HepG2 (cell line): ENCODE measurements at regions not wholly inside any gene's neighbourhood (a gene's known extent, or its start where the extent isn't known, plus 50 kb on each side); places are given as distances from the start of the nearest gene placed in this dataset.

Experiments
- ATAC-seq: fragments of 200-7000 bp; cut with Tn5 transposase; 3 replicates; pipeline ENCODE4 v1.9.1; 2020; ENCODE audit warnings: mild to moderate bottlenecking, moderate library complexity
- BruUV-seq: library from RNA; stranded (reverse); fragments of 400-500 nt; replicated peaks from 2 replicates; lab custom pipeline; 2021; lab: Mats Ljungman, UMichigan
- CTCF ChIA-PET: fragments of 300-600 bp; formaldehyde crosslinking; extraction: SDS; loops from one replicate; lab custom pipeline; 2021; ENCODE audit warnings: low total read pairs, inconsistent platforms, low intra/inter-chr PET ratio; lab: Yijun Ruan, JAX
- POLR2A ChIA-PET: fragments of 350-600 bp; sonication (Branson Sonifier 250); formaldehyde crosslinking; loops from one replicate; lab custom pipeline; 2020; ENCODE audit warnings: antibody characterized with exemption, inconsistent platforms; lab: Yijun Ruan, JAX
- DNase-seq: peaks from one replicate; pipeline ENCODE4 v3.0.0-alpha.2; 2015; ENCODE audit warnings: low spot score
- FAIRE-seq: peaks from 3 replicates; lab custom pipeline; 2011; peaks lifted over from hg19 to GRCh38; lab: Jason Lieb, UNC
- H2AFZ ChIP-seq: one replicate; pipeline ENCODE4 v1.6.1; 2011; ENCODE audit warnings: low read length, inconsistent platforms
- H3K27ac ChIP-seq: fragments of 300-600 bp; 3 replicates; pipeline ENCODE4 v1.8.0; 2011; ENCODE audit warnings: mixed run types, mild to moderate bottlenecking, mixed read lengths, low read length, inconsistent platforms; ENCODE audit not compliant: insufficient read depth; ENCODE audit errors: extremely low read length
- H3K27me3 ChIP-seq, 2 experiments: fragments of 200-600 bp in 1 of 2; 2 replicates in 1 of 2; 3 replicates in 1 of 2; pipeline versions ENCODE4 v1.6.0 to v1.8.0; 2011; ENCODE audit warnings: low read length in 2 of 2, mild to moderate bottlenecking in 2 of 2, moderate library complexity in 2 of 2, inconsistent platforms in 1 of 2; ENCODE audit not compliant: insufficient read depth in 2 of 2, control insufficient read depth in 1 of 2
- H3K36me3 ChIP-seq, 2 experiments: fragments of 200-600 bp in 1 of 2; replicated peaks in 1 of 2; 2 replicates in 1 of 2; 3 replicates in 1 of 2; pipeline versions ENCODE4 v1.5.1 to v1.8.0; 2011; ENCODE audit warnings: low read length in 2 of 2, inconsistent platforms in 1 of 2; ENCODE audit not compliant: insufficient read depth in 2 of 2, control insufficient read depth in 1 of 2
- H3K4me1 ChIP-seq: 2 replicates; pipeline ENCODE4 v1.5.1; 2012; ENCODE audit warnings: low read length, inconsistent platforms; ENCODE audit not compliant: insufficient read depth
- H3K4me2 ChIP-seq: 2 replicates; pipeline ENCODE4 v1.6.0; 2011; ENCODE audit warnings: low read depth, low read length, inconsistent platforms
- H3K4me3 ChIP-seq, 3 experiments: fragments of 200-600 bp in 1 of 3; sonication (generic), shearing (Covaris generic) in 1 of 3; replicated peaks in 1 of 3; 2 replicates each; pipeline ENCODE4 v1.5.1; 2011 to 2016; ENCODE audit warnings: low read length in 3 of 3, inconsistent platforms in 2 of 3, low read depth in 2 of 3, mild to moderate bottlenecking in 2 of 3, control low read depth in 1 of 3, mixed read lengths in 1 of 3; ENCODE audit not compliant: insufficient read depth in 1 of 3
- H3K79me2 ChIP-seq: one replicate; pipeline ENCODE4 v1.6.1; 2011; ENCODE audit warnings: low read length, inconsistent platforms; ENCODE audit not compliant: insufficient read depth
- H3K9ac ChIP-seq: 2 replicates; pipeline ENCODE4 v1.6.0; 2011; ENCODE audit warnings: mild to moderate bottlenecking, low read depth, low read length, inconsistent platforms; ENCODE audit not compliant: insufficient read depth
- H3K9me3 ChIP-seq: 2 replicates; pipeline ENCODE4 v1.5.1; 2012; ENCODE audit warnings: mild to moderate bottlenecking, low read length
- H4K20me1 ChIP-seq: 2 replicates; pipeline ENCODE4 v1.6.0; 2011; ENCODE audit warnings: inconsistent platforms, mild to moderate bottlenecking, low read length, moderate library complexity; ENCODE audit not compliant: insufficient read depth
- ERF ChIP-seq: IDR thresholded peaks from 2 replicates; pipeline ENCODE4 v1.6.1; 2018; ENCODE audit warnings: missing biosample characterization, missing genetic modification reagents
- HMG20A ChIP-seq: IDR thresholded peaks from 2 replicates; pipeline ENCODE4 v1.6.1; 2016; ENCODE audit warnings: borderline replicate concordance
- KMT2A ChIP-seq: sonication (generic); formaldehyde crosslinking; IDR thresholded peaks from 2 replicates; pipeline ENCODE4 v1.4.0; 2020; ENCODE audit warnings: missing genetic modification reagents
- MAFK ChIP-seq, 2 experiments: IDR thresholded peaks in 1 of 2; conservative IDR thresholded peaks in 1 of 2; 2 replicates each; pipeline ENCODE4 v1.6.1; 2011; ENCODE audit warnings: improper control_type of control experiment in 2 of 2, low read length in 2 of 2
- PCBP2 ChIP-seq: fragments of 200-400 bp; formaldehyde crosslinking; optimal IDR thresholded peaks from 2 replicates; pipeline ENCODE3; 2018; ENCODE audit warnings: low read length, low read depth; ENCODE audit not compliant: poor library complexity, severe bottlenecking
- SALL1 ChIP-seq: sonication (generic); formaldehyde crosslinking; IDR thresholded peaks from 2 replicates; pipeline ENCODE4 v1.8.0; 2022; ENCODE audit warnings: mild to moderate bottlenecking, missing genetic modification reagents
- STAT5B ChIP-seq: sonication (generic); formaldehyde crosslinking; IDR thresholded peaks from 2 replicates; pipeline ENCODE4 v1.4.0; 2020; ENCODE audit warnings: missing genetic modification reagents
- ZNF230 ChIP-seq: sonication (generic); formaldehyde crosslinking; IDR thresholded peaks from 2 replicates; pipeline ENCODE4 v1.4.0; 2020; ENCODE audit warnings: mild to moderate bottlenecking, missing genetic modification reagents
- ZNF33B ChIP-seq: sonication (generic); formaldehyde crosslinking; IDR thresholded peaks from 2 replicates; pipeline ENCODE4 v1.5.1; 2020; ENCODE audit warnings: mild to moderate bottlenecking, missing genetic modification reagents
- ZNF652 ChIP-seq: IDR thresholded peaks from 2 replicates; pipeline ENCODE4 v1.6.1; 2016; ENCODE audit warnings: low read depth, borderline replicate concordance
- ZNF720 ChIP-seq: sonication (generic); formaldehyde crosslinking; IDR thresholded peaks from 2 replicates; pipeline ENCODE4 v1.4.0; 2020; ENCODE audit warnings: missing genetic modification reagents
- WGBS: methylation state at CpG from one replicate; pipeline ENCODE4 v1.1.6; 2017; ENCODE audit warnings: low lambda C conversion rate; 5-methylcytosine and 5-hydroxymethylcytosine counted together
- in situ Hi-C: cut with HindIII; loops from 2 replicates; pipeline ENCODE4 v1.10.0; 2017; ENCODE audit warnings: low pct_unique_long_range_greater_than_20kb; ENCODE audit not compliant: extremely low pct_ligation_motif_present
- intact Hi-C: fragments of 100-400 bp; cut with micrococcal nuclease; formaldehyde crosslinking; loops from one replicate; pipeline ENCODE4 v1.10.0; 2022; ENCODE audit not compliant: unreplicated experiment
- TF ChIP-seq, protein P1 (sequence below): sonication (generic); formaldehyde crosslinking; conservative IDR thresholded peaks from 2 replicates; pipeline ENCODE4 v1.5.0; 2020; ENCODE audit warnings: missing genetic modification reagents
- TF ChIP-seq, protein P2 (sequence below): sonication (generic); formaldehyde crosslinking; IDR thresholded peaks from 2 replicates; pipeline ENCODE4 v1.4.0; 2020; ENCODE audit warnings: missing genetic modification reagents, borderline replicate concordance
- TF ChIP-seq, protein P3 (sequence below), 2 experiments: fragments of 450-650 bp in 1 of 2; sonication (generic) in 1 of 2; formaldehyde crosslinking; IDR thresholded peaks; 2 replicates each; pipeline versions ENCODE4 v1.5.0 to v1.8.0; 2020 to 2022; ENCODE audit warnings: mild to moderate bottlenecking in 1 of 2, missing genetic modification reagents in 1 of 2

DNA sequence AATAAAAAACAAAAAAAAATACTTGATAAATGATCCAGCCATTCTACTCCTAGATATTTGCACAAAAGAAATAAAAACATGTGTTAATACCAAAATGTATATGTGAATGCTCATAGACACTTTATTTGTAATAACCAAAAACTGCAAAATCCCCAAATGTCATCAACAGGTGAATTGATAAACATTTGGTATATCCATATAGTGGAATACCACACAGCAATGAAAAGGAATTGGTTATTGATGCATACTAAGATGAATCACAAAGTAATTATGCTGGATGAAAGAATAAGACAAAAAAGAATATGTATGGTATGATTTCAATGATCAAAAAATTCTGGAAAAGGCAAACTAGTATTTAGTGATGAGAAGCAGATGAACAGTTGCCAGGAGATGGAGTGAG is 124.7 kb upstream of the VASH1 start:
- Histone ChIP-seq H3K9me3 (no peaks in the 10 kb centered on the region), H3K27ac (no peak overlapping the region), H3K4me2 (no peak overlapping the region), H3K79me2 (no peaks in the 10 kb centered on the region), H3K36me3 (no peaks in the 10 kb centered on the region), H3K27me3 (peaks cover 0 to 6% of the 10 kb centered on the region in 2 experiments; a peak in 1 of 5 replicates), H2AFZ (no peak overlapping the region), H3K4me1 (no peaks in the 10 kb centered on the region), H3K4me3 (no peak overlapping the region), H4K20me1 (no peaks in the 10 kb centered on the region), H3K9ac (no peak overlapping the region)
- intact Hi-C loops: no loop called here
- FAIRE-seq (no peak), DNase-seq (no peak), ATAC-seq (no peak)
- POLR2A ChIA-PET: no interaction called here
- BruUV-seq: no TSS peak
- no peak for TF ChIP-seq KMT2A (CRISPR knock-in tag)
- no peak for TF ChIP-seq ZNF720 (CRISPR knock-in tag)
- no peak for TF ChIP-seq ERF
- TF ChIP-seq ZNF652: no peak
- CTCF ChIA-PET: no interaction called here
- in situ Hi-C loops: no loop called here

DNA sequence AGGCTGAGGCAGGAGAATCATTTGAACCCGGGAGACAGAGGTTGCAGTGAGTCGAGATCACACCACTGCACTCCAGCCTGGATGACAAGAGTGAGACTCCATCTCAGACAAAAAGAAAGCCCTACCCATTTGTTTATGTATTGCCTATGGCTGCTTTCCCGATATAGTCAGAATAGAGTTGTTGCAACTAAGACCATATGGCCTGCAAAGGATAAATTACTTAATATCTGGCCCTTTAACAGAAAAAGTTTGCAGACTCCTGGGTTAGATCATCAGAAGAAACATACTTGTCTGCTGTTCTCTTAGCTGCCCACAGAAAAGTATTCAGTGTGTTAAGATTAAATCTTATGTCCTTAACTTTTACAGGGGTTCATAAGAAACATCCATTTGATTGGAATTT is 122.4 kb upstream of the VASH1 start:
- POLR2A ChIA-PET: no interaction called here
- ATAC-seq (no peak), DNase-seq (no peak), FAIRE-seq (no peak)
- in situ Hi-C loops (no loop called here), intact Hi-C loops (no loop called here)
- Histone ChIP-seq H3K27me3 (peaks cover 0 to 5% of the 10 kb centered on the region in 2 experiments; a peak in 2 of 5 replicates), H2AFZ (no peak overlapping the region), H3K4me3 (no peak overlapping the region), H3K4me1 (no peaks in the 10 kb centered on the region), H3K27ac (no peak overlapping the region), H3K4me2 (no peak overlapping the region), H3K9ac (no peak overlapping the region), H3K36me3 (no peaks in the 10 kb centered on the region), H3K9me3 (no peaks in the 10 kb centered on the region), H3K79me2 (no peaks in the 10 kb centered on the region), H4K20me1 (no peaks in the 10 kb centered on the region)
- 3% methylated on average over 3 of the region's 3 CpGs for WGBS
- no TSS peak for BruUV-seq
- CTCF ChIA-PET: no interaction called here
- TF ChIP-seq, protein P1, sequence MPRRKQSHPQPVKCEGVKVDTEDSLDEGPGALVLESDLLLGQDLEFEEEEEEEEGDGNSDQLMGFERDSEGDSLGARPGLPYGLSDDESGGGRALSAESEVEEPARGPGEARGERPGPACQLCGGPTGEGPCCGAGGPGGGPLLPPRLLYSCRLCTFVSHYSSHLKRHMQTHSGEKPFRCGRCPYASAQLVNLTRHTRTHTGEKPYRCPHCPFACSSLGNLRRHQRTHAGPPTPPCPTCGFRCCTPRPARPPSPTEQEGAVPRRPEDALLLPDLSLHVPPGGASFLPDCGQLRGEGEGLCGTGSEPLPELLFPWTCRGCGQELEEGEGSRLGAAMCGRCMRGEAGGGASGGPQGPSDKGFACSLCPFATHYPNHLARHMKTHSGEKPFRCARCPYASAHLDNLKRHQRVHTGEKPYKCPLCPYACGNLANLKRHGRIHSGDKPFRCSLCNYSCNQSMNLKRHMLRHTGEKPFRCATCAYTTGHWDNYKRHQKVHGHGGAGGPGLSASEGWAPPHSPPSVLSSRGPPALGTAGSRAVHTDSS (CRISPR knock-in tag): no peak
- TF ChIP-seq PCBP2 (no peak), ZNF230 (CRISPR knock-in tag) (no peak), MAFK (conservative IDR thresholded peaks at IDR 0.05 in 1 of 2, IDR thresholded peaks at IDR 0.05 in 1 of 2; ENCODE audit: low read length in 2 of 2) (no peak), HMG20A (CRISPR knock-in tag) (no peak), SALL1 (CRISPR knock-in tag) (no peak), ERF (no peak), ZNF33B (no peak), STAT5B (no peak)
- TF ChIP-seq, protein P2, sequence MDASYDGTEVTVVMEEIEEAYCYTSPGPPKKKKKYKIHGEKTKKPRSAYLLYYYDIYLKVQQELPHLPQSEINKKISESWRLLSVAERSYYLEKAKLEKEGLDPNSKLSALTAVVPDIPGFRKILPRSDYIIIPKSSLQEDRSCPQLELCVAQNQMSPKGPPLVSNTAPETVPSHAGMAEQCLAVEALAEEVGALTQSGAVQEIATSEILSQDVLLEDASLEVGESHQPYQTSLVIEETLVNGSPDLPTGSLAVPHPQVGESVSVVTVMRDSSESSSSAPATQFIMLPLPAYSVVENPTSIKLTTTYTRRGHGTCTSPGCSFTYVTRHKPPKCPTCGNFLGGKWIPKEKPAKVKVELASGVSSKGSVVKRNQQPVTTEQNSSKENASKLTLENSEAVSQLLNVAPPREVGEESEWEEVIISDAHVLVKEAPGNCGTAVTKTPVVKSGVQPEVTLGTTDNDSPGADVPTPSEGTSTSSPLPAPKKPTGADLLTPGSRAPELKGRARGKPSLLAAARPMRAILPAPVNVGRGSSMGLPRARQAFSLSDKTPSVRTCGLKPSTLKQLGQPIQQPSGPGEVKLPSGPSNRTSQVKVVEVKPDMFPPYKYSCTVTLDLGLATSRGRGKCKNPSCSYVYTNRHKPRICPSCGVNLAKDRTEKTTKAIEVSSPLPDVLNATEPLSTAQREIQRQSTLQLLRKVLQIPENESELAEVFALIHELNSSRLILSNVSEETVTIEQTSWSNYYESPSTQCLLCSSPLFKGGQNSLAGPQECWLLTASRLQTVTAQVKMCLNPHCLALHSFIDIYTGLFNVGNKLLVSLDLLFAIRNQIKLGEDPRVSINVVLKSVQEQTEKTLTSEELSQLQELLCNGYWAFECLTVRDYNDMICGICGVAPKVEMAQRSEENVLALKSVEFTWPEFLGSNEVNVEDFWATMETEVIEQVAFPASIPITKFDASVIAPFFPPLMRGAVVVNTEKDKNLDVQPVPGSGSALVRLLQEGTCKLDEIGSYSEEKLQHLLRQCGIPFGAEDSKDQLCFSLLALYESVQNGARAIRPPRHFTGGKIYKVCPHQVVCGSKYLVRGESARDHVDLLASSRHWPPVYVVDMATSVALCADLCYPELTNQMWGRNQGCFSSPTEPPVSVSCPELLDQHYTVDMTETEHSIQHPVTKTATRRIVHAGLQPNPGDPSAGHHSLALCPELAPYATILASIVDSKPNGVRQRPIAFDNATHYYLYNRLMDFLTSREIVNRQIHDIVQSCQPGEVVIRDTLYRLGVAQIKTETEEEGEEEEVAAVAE (CRISPR knock-in tag): no peak
- TF ChIP-seq, protein P3, sequence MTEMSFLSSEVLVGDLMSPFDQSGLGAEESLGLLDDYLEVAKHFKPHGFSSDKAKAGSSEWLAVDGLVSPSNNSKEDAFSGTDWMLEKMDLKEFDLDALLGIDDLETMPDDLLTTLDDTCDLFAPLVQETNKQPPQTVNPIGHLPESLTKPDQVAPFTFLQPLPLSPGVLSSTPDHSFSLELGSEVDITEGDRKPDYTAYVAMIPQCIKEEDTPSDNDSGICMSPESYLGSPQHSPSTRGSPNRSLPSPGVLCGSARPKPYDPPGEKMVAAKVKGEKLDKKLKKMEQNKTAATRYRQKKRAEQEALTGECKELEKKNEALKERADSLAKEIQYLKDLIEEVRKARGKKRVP (CRISPR knock-in tag; IDR thresholded peaks at IDR 0.05): no peak
